Mesenchymal stem cell (in vitro differentiated cells and primary cell): ENCODE measurements at regions not wholly inside any gene's neighbourhood (a gene's known extent, or its start where the extent isn't known, plus 50 kb on each side); places are given as distances from the start of the nearest gene placed in this dataset.

Source experiments
- DNase-seq: peaks from one replicate; pipeline ENCODE4 v3.0.0-alpha.2; 2013
- H2AFZ ChIP-seq: one replicate; pipeline ENCODE4 v1.6.1; 2013; ENCODE audit warnings: low read depth, mild to moderate bottlenecking, control low read depth, inconsistent platforms, low read length, moderate library complexity
- H2AK5ac ChIP-seq: 2 replicates; pipeline ENCODE4 v1.6.1; 2013; ENCODE audit warnings: low read length, moderate library complexity, mild to moderate bottlenecking, inconsistent platforms; ENCODE audit not compliant: severe bottlenecking
- H2BK120ac ChIP-seq: one replicate; pipeline ENCODE4 v1.6.1; 2013; ENCODE audit warnings: low read depth, mild to moderate bottlenecking, inconsistent platforms, low read length, moderate library complexity
- H2BK12ac ChIP-seq, 2 experiments: one replicate each; pipeline ENCODE4 v1.6.1; 2013; ENCODE audit warnings: inconsistent platforms in 2 of 2, low read length in 2 of 2, mild to moderate bottlenecking in 2 of 2, moderate library complexity in 2 of 2, control low read depth in 1 of 2
- H2BK15ac ChIP-seq: one replicate; pipeline ENCODE4 v1.6.1; 2013; ENCODE audit warnings: mild to moderate bottlenecking, low read depth, inconsistent platforms; ENCODE audit not compliant: poor library complexity, severe bottlenecking
- H2BK5ac ChIP-seq: 2 replicates; pipeline ENCODE4 v1.6.1; 2013; ENCODE audit warnings: low read depth, mild to moderate bottlenecking, low read length, control low read depth, inconsistent platforms; ENCODE audit not compliant: poor library complexity, severe bottlenecking
- H3K14ac ChIP-seq, 2 experiments: one replicate each; pipeline ENCODE4 v1.6.1; 2013; ENCODE audit warnings: inconsistent platforms in 2 of 2, low read length in 2 of 2, control low read depth in 1 of 2, mild to moderate bottlenecking in 1 of 2, moderate library complexity in 1 of 2
- H3K18ac ChIP-seq, 2 experiments: one replicate each; pipeline ENCODE4 v1.6.1; 2013; ENCODE audit warnings: inconsistent platforms in 2 of 2, low read length in 2 of 2, control low read depth in 1 of 2, low read depth in 1 of 2, mild to moderate bottlenecking in 1 of 2
- H3K23ac ChIP-seq, 2 experiments: one replicate each; pipeline ENCODE4 v1.6.1; 2013; ENCODE audit warnings: inconsistent platforms in 2 of 2, low read length in 2 of 2, mild to moderate bottlenecking in 2 of 2, moderate library complexity in 2 of 2, control low read depth in 1 of 2
- H3K27ac ChIP-seq: 2 replicates; pipeline ENCODE4 v1.5.1; 2013; ENCODE audit warnings: mild to moderate bottlenecking, moderate library complexity, low read length, control low read depth, inconsistent platforms; ENCODE audit not compliant: poor library complexity, severe bottlenecking
- H3K27me3 ChIP-seq, 2 experiments: 2 replicates each; pipeline versions ENCODE4 v1.6.1 to v1.7.0; 2013; ENCODE audit warnings: low read length in 2 of 2, mild to moderate bottlenecking in 2 of 2, moderate library complexity in 2 of 2, control low read depth in 1 of 2, inconsistent platforms in 1 of 2; ENCODE audit not compliant: control insufficient read depth in 1 of 2, insufficient read depth in 1 of 2
- H3K36me3 ChIP-seq, 2 experiments: 2 replicates each; pipeline versions ENCODE4 v1.6.1 to v1.7.0; 2013; ENCODE audit warnings: low read length in 2 of 2, control low read depth in 1 of 2, inconsistent platforms in 1 of 2, low read depth in 1 of 2, mild to moderate bottlenecking in 1 of 2; ENCODE audit not compliant: insufficient read depth in 2 of 2, control insufficient read depth in 1 of 2
- H3K4ac ChIP-seq, 2 experiments: one replicate each; pipeline ENCODE4 v1.6.1; 2013; ENCODE audit warnings: inconsistent platforms in 2 of 2, low read length in 2 of 2, mild to moderate bottlenecking in 2 of 2, moderate library complexity in 2 of 2, control low read depth in 1 of 2, low read depth in 1 of 2
- H3K4me1 ChIP-seq: 2 replicates; pipeline ENCODE4 v1.6.1; 2013; ENCODE audit warnings: low read depth, low read length, control low read depth; ENCODE audit not compliant: control insufficient read depth, insufficient read depth
- H3K4me2 ChIP-seq: 2 replicates; pipeline ENCODE4 v1.6.1; 2013; ENCODE audit warnings: low read length, mild to moderate bottlenecking, inconsistent platforms; ENCODE audit not compliant: poor library complexity, severe bottlenecking
- H3K4me3 ChIP-seq, 2 experiments: 2 replicates each; pipeline versions ENCODE4 v1.5.1 to v1.7.0; 2013; ENCODE audit warnings: low read length in 2 of 2, mild to moderate bottlenecking in 2 of 2, control low read depth in 1 of 2, low read depth in 1 of 2; ENCODE audit not compliant: insufficient read depth in 1 of 2
- H3K79me1 ChIP-seq: replicated peaks from 2 replicates; pipeline ENCODE4 v1.6.1; 2013; ENCODE audit warnings: mild to moderate bottlenecking, control low read depth, low read length, inconsistent platforms; ENCODE audit not compliant: poor library complexity, severe bottlenecking
- H3K9ac ChIP-seq: 2 replicates; pipeline ENCODE4 v1.7.0; 2013; ENCODE audit warnings: mild to moderate bottlenecking, low read length, moderate library complexity
- H3K9me3 ChIP-seq: 2 replicates; pipeline ENCODE4 v1.7.0; 2013; ENCODE audit warnings: mild to moderate bottlenecking, low read length; ENCODE audit not compliant: control insufficient read depth
- H4K8ac ChIP-seq: one replicate; pipeline ENCODE4 v1.6.1; 2013; ENCODE audit warnings: inconsistent platforms, mild to moderate bottlenecking, low read length, moderate library complexity
- H4K91ac ChIP-seq: one replicate; pipeline ENCODE4 v1.6.1; 2013; ENCODE audit warnings: mild to moderate bottlenecking, low read length, inconsistent platforms
- WGBS: methylation state at CpG from one replicate; pipeline ENCODE4 v1.1.7; 2013; ENCODE audit warnings: mixed read lengths; 5-methylcytosine and 5-hydroxymethylcytosine counted together

GRCh38 chrX:55167901-55168300 lies 52.2 kb upstream of the PAGE5 start:
- no peak overlapping the region for H2BK15ac ChIP-seq
- no peaks in the 10 kb centered on the region for H3K9me3 ChIP-seq
- H3K18ac ChIP-seq, result no peak overlapping the region
- H3K27ac ChIP-seq, result no peak overlapping the region
- no peak overlapping the region for H3K4me2 ChIP-seq
- no peak overlapping the region for H2AFZ ChIP-seq
- H3K36me3 ChIP-seq, result no peaks in the 10 kb centered on the region
- H2BK12ac ChIP-seq, result no peak overlapping the region
- H2BK120ac ChIP-seq, result no peak overlapping the region
- no peaks in the 10 kb centered on the region for H3K79me1 ChIP-seq
- no peak for DNase-seq
- no peak overlapping the region for H2AK5ac ChIP-seq
- no peaks in the 10 kb centered on the region for H3K4me1 ChIP-seq
- H3K23ac ChIP-seq, result no peak overlapping the region
- H3K14ac ChIP-seq, result no peak overlapping the region
- H3K9ac ChIP-seq, result no peak overlapping the region
- H4K91ac ChIP-seq, result no peak overlapping the region
- no peak overlapping the region for H3K4me3 ChIP-seq
- H2BK5ac ChIP-seq, result no peak overlapping the region
- no CpG with 5 or more reads among the region's 4 CpGs for WGBS
- no peak overlapping the region for H4K8ac ChIP-seq
- H3K27me3 ChIP-seq, result peaks cover 0 to 3% of the 10 kb centered on the region in 2 experiments
- no peak overlapping the region for H3K4ac ChIP-seq

DNA sequence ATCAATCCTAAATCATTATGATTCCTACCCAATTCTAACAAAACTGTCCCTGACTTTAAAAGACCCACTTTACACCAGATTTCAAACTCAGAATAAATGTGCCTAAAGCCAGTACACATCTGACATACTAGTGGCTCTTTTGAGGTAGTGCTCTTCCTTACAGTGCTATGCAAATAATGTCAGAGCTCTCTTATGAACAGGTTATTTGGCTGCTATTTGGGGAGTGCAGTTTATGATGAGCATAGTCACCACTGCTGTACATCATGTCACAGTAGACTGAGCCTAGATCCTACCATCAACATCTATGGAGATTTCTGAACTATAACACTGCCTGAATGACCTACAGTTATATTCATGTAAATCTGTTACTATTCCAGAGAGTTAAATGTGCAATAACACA lies 50.4 kb upstream of the PAGE5 start:
- no peak overlapping the region for H3K4me2 ChIP-seq
- H2AK5ac ChIP-seq, result no peak overlapping the region
- H3K79me1 ChIP-seq, result no peaks in the 10 kb centered on the region
- no peak overlapping the region for H2BK120ac ChIP-seq
- no peak overlapping the region for H2BK5ac ChIP-seq
- H3K4me3 ChIP-seq, result no peak overlapping the region
- no peak overlapping the region for H2AFZ ChIP-seq
- H4K91ac ChIP-seq, result no peak overlapping the region
- no peak overlapping the region for H3K14ac ChIP-seq
- no peaks in the 10 kb centered on the region for H3K9me3 ChIP-seq
- H3K36me3 ChIP-seq, result no peaks in the 10 kb centered on the region
- DNase-seq, result no peak
- H3K18ac ChIP-seq, result no peak overlapping the region
- no peaks in the 10 kb centered on the region for H3K4me1 ChIP-seq
- H3K27me3 ChIP-seq, result no peaks in the 10 kb centered on the region
- no peak overlapping the region for H3K23ac ChIP-seq
- no peak overlapping the region for H3K4ac ChIP-seq
- no peak overlapping the region for H3K27ac ChIP-seq
- H2BK15ac ChIP-seq, result no peak overlapping the region
- no peak overlapping the region for H2BK12ac ChIP-seq
- no peak overlapping the region for H4K8ac ChIP-seq
- H3K9ac ChIP-seq, result no peak overlapping the region
